GM21390 (cell line): ENCODE measurements at regions not wholly inside any gene's neighbourhood (a gene's known extent, or its start where the extent isn't known, plus 50 kb on each side); places are given as distances from the start of the nearest gene placed in this dataset.

Experiments
- ATAC-seq: cut with Tn5 transposase; IDR thresholded peaks from one replicate; pipeline ENCODE4 v1.9.1; 2021; ENCODE audit not compliant: unreplicated experiment

- ATAC-seq = no peak
These were observed 63.4 kb upstream of the PPP2R5A start for GRCh38 chr1:212221801-212222200.

GRCh38 chr1:212224102-212224501, 61.1 kb upstream of the PPP2R5A start:
- no peak for ATAC-seq

- peak; percentile 34 for ATAC-seq
These were observed 59.8 kb upstream of the PPP2R5A start for GRCh38 chr1:212225416-212225815.

GRCh38 chr1:212225871-212226302, 59.3 kb upstream of the PPP2R5A start:
- peak; percentile 47 for ATAC-seq

GRCh38 chr1:212226467-212226866, 58.7 kb upstream of the PPP2R5A start:
- no peak for ATAC-seq

GRCh38 chr1:212228076-212228475, 57.1 kb upstream of the PPP2R5A start:
- ATAC-seq = no peak

- no peak for ATAC-seq
These were observed 56.6 kb upstream of the PPP2R5A start for GRCh38 chr1:212228591-212229119.

GRCh38 chr1:212229654-212230053, 55.6 kb upstream of the PPP2R5A start:
- no peak for ATAC-seq

- no peak for ATAC-seq
These were observed 54.9 kb upstream of the PPP2R5A start for GRCh38 chr1:212230329-212230728.

- no peak for ATAC-seq
These were observed 53.8 kb upstream of the PPP2R5A start for GRCh38 chr1:212231372-212231771.

- no peak for ATAC-seq
These were observed 53.1 kb upstream of the PPP2R5A start for GRCh38 chr1:212232090-212232489.

- no peak for ATAC-seq
These were observed 51.9 kb upstream of the PPP2R5A start for GRCh38 chr1:212233321-212233720.

- ATAC-seq = peak; percentile 73
These were observed 50.5 kb upstream of the PPP2R5A start for GRCh38 chr1:212234431-212235395.
